Liver (tissue), 8 donors: ENCODE measurements at regions not wholly inside any gene's neighbourhood (a gene's known extent, or its start where the extent isn't known, plus 50 kb on each side); places are given as distances from the start of the nearest gene placed in this dataset.

ENCODE experiments used
- DNase-seq: peaks from one replicate; pipeline ENCODE4 v3.0.0-alpha.2; 2017; ENCODE audit warnings: low spot score
- H3K27ac ChIP-seq, 2 donors: one replicate each; pipeline ENCODE4 v1.7.0; 2013; ENCODE audit warnings: inconsistent platforms in 2 of 2, low read length in 2 of 2, control low read depth in 1 of 2, low read depth in 1 of 2, mild to moderate bottlenecking in 1 of 2
- H3K27me3 ChIP-seq, 4 donors: one replicate each; pipeline versions ENCODE4 v1.6.1 to v1.7.0; 2013; ENCODE audit warnings: low read length in 3 of 4, inconsistent platforms in 1 of 4, mild to moderate bottlenecking in 1 of 4, moderate library complexity in 1 of 4; ENCODE audit not compliant: control insufficient read depth in 4 of 4, insufficient read depth in 4 of 4
- H3K36me3 ChIP-seq, 4 donors: one replicate each; pipeline versions ENCODE4 v1.6.1 to v1.7.0; 2013; ENCODE audit warnings: low read length in 3 of 4, mild to moderate bottlenecking in 3 of 4, low read depth in 1 of 4, moderate library complexity in 1 of 4; ENCODE audit not compliant: control insufficient read depth in 4 of 4, insufficient read depth in 3 of 4
- H3K4me1 ChIP-seq, 4 donors: one replicate each; pipeline versions ENCODE4 v1.6.1 to v1.7.0; 2013; ENCODE audit warnings: low read length in 3 of 4, mild to moderate bottlenecking in 3 of 4, moderate library complexity in 1 of 4; ENCODE audit not compliant: control insufficient read depth in 4 of 4, insufficient read depth in 4 of 4
- H3K4me3 ChIP-seq, 3 donors: one replicate each; pipeline versions ENCODE4 v1.6.1 to v1.7.0; 2013; ENCODE audit warnings: low read length in 3 of 3, control low read depth in 1 of 3, low read depth in 1 of 3, mild to moderate bottlenecking in 1 of 3
- H3K9ac ChIP-seq, 2 donors: one replicate each; pipeline ENCODE4 v1.7.0; 2013; ENCODE audit warnings: low read length in 2 of 2, mild to moderate bottlenecking in 2 of 2, moderate library complexity in 2 of 2, control low read depth in 1 of 2, low read depth in 1 of 2
- H3K9me3 ChIP-seq, 4 donors: one replicate each; pipeline versions ENCODE4 v1.6.1 to v1.7.0; 2013; ENCODE audit warnings: low read length in 3 of 4; ENCODE audit not compliant: control insufficient read depth in 4 of 4
- ATF3 ChIP-seq: IDR thresholded peaks from 2 replicates; pipeline ENCODE4 v1.6.1; 2016; ENCODE audit warnings: antibody characterized with exemption
- CTCF ChIP-seq: fragments of 150-350 bp; IDR thresholded peaks from 2 replicates; pipeline ENCODE4 v1.5.1; 2017; ENCODE audit warnings: improper control_type of control experiment, low read depth, low read length; ENCODE audit not compliant: missing input control
- EGR1 ChIP-seq, 2 donors: IDR thresholded peaks; 2 replicates each; pipeline ENCODE4 v1.6.1; 2016 to 2018; ENCODE audit warnings: antibody characterized with exemption in 2 of 2, low read depth in 2 of 2
- FOXA1 ChIP-seq: IDR thresholded peaks from 2 replicates; pipeline ENCODE4 v1.6.1; 2016; ENCODE audit warnings: antibody characterized with exemption
- FOXA2 ChIP-seq: IDR thresholded peaks from 2 replicates; pipeline ENCODE4 v1.6.1; 2016; ENCODE audit warnings: antibody characterized with exemption
- GABPA ChIP-seq, 2 donors: IDR thresholded peaks in 1 of 2; conservative IDR thresholded peaks in 1 of 2; 2 replicates each; pipeline ENCODE4 v1.6.1; 2016; ENCODE audit warnings: antibody characterized with exemption in 2 of 2, mild to moderate bottlenecking in 1 of 2, moderate library complexity in 1 of 2
- HNF4A ChIP-seq, 2 donors: conservative IDR thresholded peaks; 2 replicates each; pipeline ENCODE4 v1.6.1; 2016; ENCODE audit warnings: antibody characterized with exemption in 2 of 2, mild to moderate bottlenecking in 2 of 2
- HNF4G ChIP-seq: IDR thresholded peaks from 2 replicates; pipeline ENCODE4 v1.6.1; 2016; ENCODE audit warnings: antibody characterized with exemption
- JUND ChIP-seq, 2 donors: IDR thresholded peaks; 2 replicates each; pipeline ENCODE4 v1.6.1; 2016; ENCODE audit warnings: antibody characterized with exemption in 2 of 2
- NR2F2 ChIP-seq: IDR thresholded peaks from 2 replicates; pipeline ENCODE4 v1.6.1; 2016; ENCODE audit warnings: antibody characterized with exemption
- RAD21 ChIP-seq, 2 donors: IDR thresholded peaks; 2 replicates each; pipeline ENCODE4 v1.6.1; 2016; ENCODE audit warnings: antibody characterized with exemption in 2 of 2, mild to moderate bottlenecking in 2 of 2
- REST ChIP-seq: IDR thresholded peaks from 2 replicates; pipeline ENCODE4 v1.6.1; 2016; ENCODE audit warnings: antibody characterized with exemption, mild to moderate bottlenecking
- RXRA ChIP-seq, 2 donors: IDR thresholded peaks; 2 replicates each; pipeline ENCODE4 v1.6.1; 2017 to 2018; ENCODE audit warnings: antibody characterized with exemption in 2 of 2, mild to moderate bottlenecking in 1 of 2
- SP1 ChIP-seq: IDR thresholded peaks from 2 replicates; pipeline ENCODE4 v1.6.1; 2018; ENCODE audit warnings: antibody characterized with exemption, mild to moderate bottlenecking
- TAF1 ChIP-seq: conservative IDR thresholded peaks from 2 replicates; pipeline ENCODE4 v1.6.1; 2016; ENCODE audit warnings: antibody characterized with exemption, mild to moderate bottlenecking
- YY1 ChIP-seq: IDR thresholded peaks from 2 replicates; pipeline ENCODE4 v1.6.1; 2016; ENCODE audit warnings: antibody characterized with exemption, mild to moderate bottlenecking
- WGBS: extraction: QIAGEN DNeasy Blood & Tissue Kit; methylation state at CpG from one replicate; pipeline ENCODE4 v1.1.7; 2013; 5-methylcytosine and 5-hydroxymethylcytosine counted together
- TF ChIP-seq, protein P1 (sequence below): IDR thresholded peaks from 2 replicates; pipeline ENCODE4 v1.6.1; 2016; ENCODE audit warnings: antibody characterized with exemption
- TF ChIP-seq, protein P2 (sequence below): IDR thresholded peaks from 2 replicates; pipeline ENCODE4 v1.6.1; 2016; ENCODE audit warnings: antibody characterized with exemption
- donor health status: healthy.
- donor health status: healthy.
- donor health status: healthy.
- donor health status: healthy.
- donor health status: healthy.

DNA sequence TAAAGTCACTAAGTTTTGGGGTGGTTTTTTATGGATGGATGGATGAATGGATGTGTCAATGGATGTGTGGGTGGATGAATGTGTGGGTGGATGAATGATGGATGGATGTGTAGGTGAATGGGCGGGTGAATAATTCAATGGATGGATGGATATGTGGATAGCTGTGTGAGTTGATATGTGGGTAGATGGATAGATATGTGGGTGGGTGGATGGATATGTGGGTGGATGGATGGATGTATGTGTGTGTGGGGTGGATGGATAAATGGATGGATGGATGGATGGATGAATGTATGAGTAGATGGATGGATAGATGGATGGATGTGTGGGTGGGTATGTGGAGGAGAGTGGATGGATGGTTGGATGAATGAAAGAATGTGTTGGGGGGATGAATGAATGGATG lies 310.1 kb upstream of the C16orf82 start:
- no peak overlapping the region for H3K27ac ChIP-seq
- no peaks in the 10 kb centered on the region for H3K36me3 ChIP-seq
- H3K9me3 ChIP-seq: peaks cover 0 to 4% (median 0%) of the 10 kb centered on the region in 4 donors
- H3K9ac ChIP-seq: no peak overlapping the region
- no peak overlapping the region for H3K4me3 ChIP-seq
- TF ChIP-seq TAF1 (no peak), YY1 (no peak), FOXA2 (no peak), RXRA (IDR thresholded peaks at IDR 0.05) (no peak), FOXA1 (no peak), JUND (IDR thresholded peaks at IDR 0.05) (no peak), RAD21 (IDR thresholded peaks at IDR 0.05) (no peak), CTCF (no peak), SP1 (no peak), HNF4G (no peak), GABPA (IDR thresholded peaks at IDR 0.05 in 1 of 2, conservative IDR thresholded peaks at IDR 0.05 in 1 of 2) (no peak), EGR1 (IDR thresholded peaks at IDR 0.05; ENCODE audit: low read depth in 2 of 2) (no peak), REST (no peak), ATF3 (no peak), NR2F2 (no peak)
- TF ChIP-seq, protein P1, sequence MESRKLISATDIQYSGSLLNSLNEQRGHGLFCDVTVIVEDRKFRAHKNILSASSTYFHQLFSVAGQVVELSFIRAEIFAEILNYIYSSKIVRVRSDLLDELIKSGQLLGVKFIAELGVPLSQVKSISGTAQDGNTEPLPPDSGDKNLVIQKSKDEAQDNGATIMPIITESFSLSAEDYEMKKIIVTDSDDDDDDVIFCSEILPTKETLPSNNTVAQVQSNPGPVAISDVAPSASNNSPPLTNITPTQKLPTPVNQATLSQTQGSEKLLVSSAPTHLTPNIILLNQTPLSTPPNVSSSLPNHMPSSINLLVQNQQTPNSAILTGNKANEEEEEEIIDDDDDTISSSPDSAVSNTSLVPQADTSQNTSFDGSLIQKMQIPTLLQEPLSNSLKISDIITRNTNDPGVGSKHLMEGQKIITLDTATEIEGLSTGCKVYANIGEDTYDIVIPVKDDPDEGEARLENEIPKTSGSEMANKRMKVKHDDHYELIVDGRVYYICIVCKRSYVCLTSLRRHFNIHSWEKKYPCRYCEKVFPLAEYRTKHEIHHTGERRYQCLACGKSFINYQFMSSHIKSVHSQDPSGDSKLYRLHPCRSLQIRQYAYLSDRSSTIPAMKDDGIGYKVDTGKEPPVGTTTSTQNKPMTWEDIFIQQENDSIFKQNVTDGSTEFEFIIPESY: no peak
- TF ChIP-seq, protein P2, sequence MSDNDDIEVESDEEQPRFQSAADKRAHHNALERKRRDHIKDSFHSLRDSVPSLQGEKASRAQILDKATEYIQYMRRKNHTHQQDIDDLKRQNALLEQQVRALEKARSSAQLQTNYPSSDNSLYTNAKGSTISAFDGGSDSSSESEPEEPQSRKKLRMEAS: no peak
- H3K27me3 ChIP-seq: no peaks in the 10 kb centered on the region
- DNase-seq: no peak
- H3K4me1 ChIP-seq: no peaks in the 10 kb centered on the region
- WGBS: 74% methylated on average over 1 of the region's 1 CpG

DNA sequence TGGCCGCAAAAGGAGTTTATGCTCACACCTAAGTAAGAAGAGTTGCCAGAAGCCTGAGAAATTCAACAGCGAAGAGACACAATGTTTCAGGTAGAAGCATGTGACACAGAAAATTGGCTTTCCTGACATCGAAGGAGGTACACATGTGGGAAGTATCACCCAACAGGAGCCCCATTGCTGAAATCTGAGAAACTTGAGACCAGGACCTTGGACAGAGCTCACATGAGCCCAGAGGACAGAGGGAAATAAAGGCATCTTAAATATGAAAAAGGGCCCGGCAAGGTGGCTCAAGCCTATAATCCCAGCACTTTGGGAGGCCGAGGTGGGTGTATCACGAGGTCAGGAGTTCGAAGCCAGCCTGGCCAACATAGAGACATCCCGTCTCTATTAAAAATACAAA lies 304.1 kb upstream of the C16orf82 start:
- Histone ChIP-seq H3K4me1 (no peaks in the 10 kb centered on the region), H3K27me3 (no peaks in the 10 kb centered on the region), H3K36me3 (no peaks in the 10 kb centered on the region), H3K9me3 (no peaks in the 10 kb centered on the region), H3K9ac (no peak overlapping the region), H3K4me3 (no peak overlapping the region), H3K27ac (no peak overlapping the region)
- TF ChIP-seq CTCF: no peak
- TF ChIP-seq HNF4A (conservative IDR thresholded peaks at IDR 0.05): no peak
- TF ChIP-seq FOXA2: no peak
- no peak for TF ChIP-seq SP1
- WGBS: 72% methylated on average over 8 of the region's 8 CpGs
- DNase-seq: no peak
